Stimulated activated naive CD8-positive, alpha-beta T cell treated with anti-CD3 and anti-CD28 coated beads, Interleukin-15, amount 100 ng/mL, for 72 hours (primary cell): ENCODE measurements at regions not wholly inside any gene's neighbourhood (a gene's known extent, or its start where the extent isn't known, plus 50 kb on each side); places are given as distances from the start of the nearest gene placed in this dataset.

Source experiments
- ATAC-seq: fragments of 150-1000 bp; cut with Tn5 transposase; 2 replicates; pipeline ENCODE4 v1.10.0; 2021; ENCODE audit warnings: mild to moderate bottlenecking, moderate library complexity
- DNase-seq, 2 donors: peaks; one replicate each; pipeline ENCODE4 v3.0.0; 2021 to 2022
- H3K27ac Mint-ChIP-seq, 2 donors: one replicate each; pipeline ENCODE4 v1.8.0; 2022; ENCODE audit warnings: mild to moderate bottlenecking in 2 of 2, mixed read lengths in 2 of 2, moderate library complexity in 2 of 2
- H3K27me3 Mint-ChIP-seq: one replicate; pipeline ENCODE4 v1.8.0; 2022; ENCODE audit warnings: mixed read lengths
- H3K4me1 Mint-ChIP-seq: one replicate; pipeline ENCODE4 v1.8.0; 2022; ENCODE audit warnings: mild to moderate bottlenecking, mixed read lengths
- H3K4me3 Mint-ChIP-seq, 2 donors: one replicate each; pipeline ENCODE4 v1.8.0; 2022; ENCODE audit warnings: mild to moderate bottlenecking in 2 of 2, mixed read lengths in 2 of 2, moderate library complexity in 1 of 2
- H3K9me3 Mint-ChIP-seq, 2 donors: one replicate each; pipeline ENCODE4 v1.8.0; 2022; ENCODE audit warnings: mixed read lengths in 2 of 2

- peaks cover 13 to 15% of the 10 kb centered on the region in 2 donors for H3K9me3 Mint-ChIP-seq
- H3K4me3 Mint-ChIP-seq: no peak overlapping the region
- H3K4me1 Mint-ChIP-seq: no peaks in the 10 kb centered on the region
- no peak for ATAC-seq
- no peak overlapping the region for H3K27ac Mint-ChIP-seq
- no peaks in the 10 kb centered on the region for H3K27me3 Mint-ChIP-seq
- DNase-seq: no peak
Measured at GRCh38 chr14:85250414-85251189, 279.3 kb upstream of the FLRT2 start.

- Mint-ChIP-seq H3K27me3 (no peaks in the 10 kb centered on the region), H3K4me1 (no peaks in the 10 kb centered on the region), H3K4me3 (no peak overlapping the region), H3K27ac (no peak overlapping the region), H3K9me3 (peaks cover 8 to 13% of the 10 kb centered on the region in 2 donors)
- no peak for DNase-seq
- no peak for ATAC-seq
Measured at GRCh38 chr14:85252011-85252410, 277.9 kb upstream of the FLRT2 start.

- ATAC-seq (no peak), DNase-seq (no peak)
- H3K4me3 Mint-ChIP-seq: no peak overlapping the region
- H3K4me1 Mint-ChIP-seq: no peaks in the 10 kb centered on the region
- H3K9me3 Mint-ChIP-seq: peaks cover 8% of the 10 kb centered on the region in 2 donors
- no peaks in the 10 kb centered on the region for H3K27me3 Mint-ChIP-seq
- no peak overlapping the region for H3K27ac Mint-ChIP-seq
Measured at GRCh38 chr14:85254711-85255110, 275.2 kb upstream of the FLRT2 start.

- Mint-ChIP-seq H3K4me3 (no peak overlapping the region), H3K4me1 (no peaks in the 10 kb centered on the region), H3K27me3 (no peaks in the 10 kb centered on the region), H3K27ac (no peak overlapping the region), H3K9me3 (peaks cover 16% of the 10 kb centered on the region in 2 donors)
- ATAC-seq: no peak
- no peak for DNase-seq
Measured at GRCh38 chr14:85257287-85257686, 272.7 kb upstream of the FLRT2 start.

- Mint-ChIP-seq H3K4me1 (no peaks in the 10 kb centered on the region), H3K27me3 (no peaks in the 10 kb centered on the region), H3K27ac (no peak overlapping the region), H3K9me3 (peaks cover 17 to 19% of the 10 kb centered on the region in 2 donors), H3K4me3 (no peak overlapping the region)
- DNase-seq (no peak), ATAC-seq (no peak)
Measured at GRCh38 chr14:85263916-85264675, 265.8 kb upstream of the FLRT2 start.

GRCh38 chr14:85273099-85273677 lies 256.8 kb upstream of the FLRT2 start:
- H3K4me3 Mint-ChIP-seq: no peak overlapping the region
- H3K27ac Mint-ChIP-seq: no peak overlapping the region
- H3K4me1 Mint-ChIP-seq: no peaks in the 10 kb centered on the region
- no peak for ATAC-seq
- DNase-seq: no peak
- H3K27me3 Mint-ChIP-seq: no peaks in the 10 kb centered on the region
- peaks cover 0 to 3% of the 10 kb centered on the region in 2 donors for H3K9me3 Mint-ChIP-seq

- ATAC-seq (no peak), DNase-seq (no peak)
- no peak overlapping the region for H3K4me3 Mint-ChIP-seq
- H3K9me3 Mint-ChIP-seq: peaks cover 0 to 3% of the 10 kb centered on the region in 2 donors
- no peaks in the 10 kb centered on the region for H3K4me1 Mint-ChIP-seq
- no peaks in the 10 kb centered on the region for H3K27me3 Mint-ChIP-seq
- H3K27ac Mint-ChIP-seq: no peak overlapping the region
Measured at GRCh38 chr14:85273952-85274351, 256.0 kb upstream of the FLRT2 start.

GRCh38 chr14:85276161-85276978 lies 253.6 kb upstream of the FLRT2 start:
- H3K4me3 Mint-ChIP-seq: no peak overlapping the region
- ATAC-seq: no peak
- no peak for DNase-seq
- no peaks in the 10 kb centered on the region for H3K27me3 Mint-ChIP-seq
- no peak overlapping the region for H3K27ac Mint-ChIP-seq
- peaks cover 0 to 8% of the 10 kb centered on the region in 2 donors for H3K9me3 Mint-ChIP-seq
- no peaks in the 10 kb centered on the region for H3K4me1 Mint-ChIP-seq

GRCh38 chr14:85276979-85277228 lies 253.0 kb upstream of the FLRT2 start:
- no peak overlapping the region for H3K4me3 Mint-ChIP-seq
- H3K27me3 Mint-ChIP-seq: no peaks in the 10 kb centered on the region
- H3K9me3 Mint-ChIP-seq: peaks cover 0 to 8% of the 10 kb centered on the region in 2 donors
- H3K4me1 Mint-ChIP-seq: no peaks in the 10 kb centered on the region
- no peak for DNase-seq
- H3K27ac Mint-ChIP-seq: no peak overlapping the region
- ATAC-seq: no peak

GRCh38 chr14:85279407-85279806 lies 250.5 kb upstream of the FLRT2 start:
- DNase-seq (no peak), ATAC-seq (no peak)
- Mint-ChIP-seq H3K4me3 (no peak overlapping the region), H3K4me1 (no peaks in the 10 kb centered on the region), H3K9me3 (peaks cover 0 to 8% of the 10 kb centered on the region in 2 donors), H3K27me3 (no peaks in the 10 kb centered on the region), H3K27ac (no peak overlapping the region)

- DNase-seq: no peak
- no peaks in the 10 kb centered on the region for H3K4me1 Mint-ChIP-seq
- ATAC-seq: no peak
Measured at GRCh38 chr14:85280074-85280473, 249.9 kb upstream of the FLRT2 start.

GRCh38 chr14:85281921-85282320 lies 248.0 kb upstream of the FLRT2 start:
- Mint-ChIP-seq H3K27me3 (no peaks in the 10 kb centered on the region), H3K27ac (no peak overlapping the region), H3K4me1 (no peaks in the 10 kb centered on the region), H3K9me3 (peaks cover 0 to 8% of the 10 kb centered on the region in 2 donors), H3K4me3 (no peak overlapping the region)
- DNase-seq (no peak), ATAC-seq (no peak)

More at GRCh38 chr14:85280074-85280473, 249.9 kb upstream of the FLRT2 start:
- H3K9me3 Mint-ChIP-seq: peaks cover 0 to 8% of the 10 kb centered on the region in 2 donors
- H3K4me3 Mint-ChIP-seq: no peak overlapping the region
- H3K27ac Mint-ChIP-seq: no peak overlapping the region
- no peaks in the 10 kb centered on the region for H3K27me3 Mint-ChIP-seq

GRCh38 chr14:85288041-85288440 lies 241.9 kb upstream of the FLRT2 start:
- ATAC-seq: no peak
- Mint-ChIP-seq H3K4me3 (no peak overlapping the region), H3K9me3 (peaks cover 0 to 5% of the 10 kb centered on the region in 2 donors), H3K27ac (no peak overlapping the region), H3K27me3 (no peaks in the 10 kb centered on the region), H3K4me1 (no peaks in the 10 kb centered on the region)
- no peak for DNase-seq

GRCh38 chr14:85291731-85292130 lies 238.2 kb upstream of the FLRT2 start:
- ATAC-seq: no peak
- Mint-ChIP-seq H3K9me3 (peaks cover 4 to 5% of the 10 kb centered on the region in 2 donors), H3K27me3 (no peaks in the 10 kb centered on the region), H3K27ac (no peak overlapping the region), H3K4me3 (no peak overlapping the region), H3K4me1 (no peaks in the 10 kb centered on the region)
- no peak for DNase-seq

GRCh38 chr14:85293612-85294234 lies 236.2 kb upstream of the FLRT2 start:
- no peak for DNase-seq
- no peak for ATAC-seq
- no peaks in the 10 kb centered on the region for H3K4me1 Mint-ChIP-seq
- H3K27me3 Mint-ChIP-seq: no peaks in the 10 kb centered on the region
- H3K4me3 Mint-ChIP-seq: no peak overlapping the region
- H3K9me3 Mint-ChIP-seq: peaks cover 0 to 10% of the 10 kb centered on the region in 2 donors
- H3K27ac Mint-ChIP-seq: no peak overlapping the region
